Testis (tissue), 2 donors: ENCODE measurements at regions not wholly inside any gene's neighbourhood (a gene's known extent, or its start where the extent isn't known, plus 50 kb on each side); places are given as distances from the start of the nearest gene placed in this dataset.
"Not testable (repeated sequence)": the region's sequence is repeated elsewhere in the genome, so short reads cannot be mapped to it uniquely, and the experiment has no call there.

Experiments
- DNase-seq: peaks from one replicate; pipeline ENCODE4 v3.0.0-alpha.2; 2019
- H3K27ac ChIP-seq, 2 donors: fragments of 200-600 bp; sonication (generic); one replicate each; pipeline ENCODE4 v1.5.1; 2019
- H3K27me3 ChIP-seq: fragments of 200-600 bp; sonication (generic); one replicate; pipeline ENCODE4 v1.5.1; 2019
- H3K36me3 ChIP-seq: fragments of 200-600 bp; sonication (generic); one replicate; pipeline ENCODE4 v1.5.1; 2017; ENCODE audit warnings: low read depth; ENCODE audit errors: missing control alignments
- H3K4me1 ChIP-seq: fragments of 200-600 bp; sonication (generic); one replicate; pipeline ENCODE4 v1.5.1; 2019
- H3K4me3 ChIP-seq, 2 donors: fragments of 200-600 bp; sonication (generic); one replicate each; pipeline ENCODE4 v1.5.1; 2017 to 2019
- H3K9me3 ChIP-seq: fragments of 200-600 bp; sonication (generic); one replicate; pipeline ENCODE4 v1.5.1; 2017
- CTCF ChIP-seq, 3 experiments: fragments of 450-650 bp in 2 of 3; fragments of 200-600 bp in 1 of 3; sonication (generic) in 1 of 3; IDR thresholded peaks; one replicate each; pipeline ENCODE4 v1.5.1; 2016 to 2019; ENCODE audit warnings: antibody characterized with exemption in 3 of 3, mild to moderate bottlenecking in 2 of 3, moderate library complexity in 1 of 3
- POLR2A ChIP-seq: fragments of 450-650 bp; IDR thresholded peaks from one replicate; pipeline ENCODE4 v1.6.1; 2017; ENCODE audit warnings: antibody characterized with exemption, mild to moderate bottlenecking, moderate library complexity
- WGBS, 2 donors: methylation state at CpG; one replicate each; pipeline ENCODE4 v1.1.5; 2018; 5-methylcytosine and 5-hydroxymethylcytosine counted together
- intact Hi-C: fragments of 100-400 bp; cut with DNase I; formaldehyde crosslinking; loops from one replicate; pipeline ENCODE4 v1.15.1; 2023; ENCODE audit warnings: low total_unique reads

- no peak for TF ChIP-seq POLR2A
- TF ChIP-seq CTCF (IDR thresholded peaks at IDR 0.05): peak in 1 of 3 experiments; percentile 24
- H3K27me3 ChIP-seq: no peaks in the 10 kb centered on the region
Observed at GRCh38 chr10:106271237-106271636, 893.3 kb downstream of the SORCS1 start.

GRCh38 chr10:106268000-106268399 is 896.5 kb downstream of the SORCS1 start:
- Histone ChIP-seq H3K9me3 (no peaks in the 10 kb centered on the region), H3K36me3 (no peaks in the 10 kb centered on the region), H3K4me3 (no peak overlapping the region), H3K27me3 (no peaks in the 10 kb centered on the region), H3K4me1 (no peaks in the 10 kb centered on the region), H3K27ac (no peak overlapping the region)
- TF ChIP-seq CTCF (IDR thresholded peaks at IDR 0.05) (no peak), POLR2A (no peak)
- intact Hi-C loops: no loop called here
- DNase-seq: no peak
- WGBS, 2 donors: 92 to 96% methylated on average over 2 of the region's 2 CpGs

More at GRCh38 chr10:106271237-106271636, 893.3 kb downstream of the SORCS1 start:
- DNase-seq: no peak
- no peaks in the 10 kb centered on the region for H3K9me3 ChIP-seq
- intact Hi-C loops: no loop called here
- H3K36me3 ChIP-seq: no peaks in the 10 kb centered on the region
- H3K4me3 ChIP-seq: no peak overlapping the region
- no peaks in the 10 kb centered on the region for H3K4me1 ChIP-seq
- WGBS, 2 donors: 78 to 79% methylated on average over 2 to 3 of the region's 3 CpGs
- no peak overlapping the region for H3K27ac ChIP-seq

GRCh38 chr10:106267591-106267990 is 896.9 kb downstream of the SORCS1 start:
- DNase-seq: no peak
- Histone ChIP-seq H3K36me3 (no peaks in the 10 kb centered on the region), H3K27me3 (no peaks in the 10 kb centered on the region), H3K9me3 (no peaks in the 10 kb centered on the region), H3K4me1 (no peaks in the 10 kb centered on the region), H3K27ac (no peak overlapping the region), H3K4me3 (no peak overlapping the region)
- intact Hi-C loops: no loop called here
- TF ChIP-seq CTCF (IDR thresholded peaks at IDR 0.05): no peak
- no peak for TF ChIP-seq POLR2A
- 77 to 91% methylated on average over 5 to 13 of the region's 13 CpGs for WGBS, 2 donors

DNA sequence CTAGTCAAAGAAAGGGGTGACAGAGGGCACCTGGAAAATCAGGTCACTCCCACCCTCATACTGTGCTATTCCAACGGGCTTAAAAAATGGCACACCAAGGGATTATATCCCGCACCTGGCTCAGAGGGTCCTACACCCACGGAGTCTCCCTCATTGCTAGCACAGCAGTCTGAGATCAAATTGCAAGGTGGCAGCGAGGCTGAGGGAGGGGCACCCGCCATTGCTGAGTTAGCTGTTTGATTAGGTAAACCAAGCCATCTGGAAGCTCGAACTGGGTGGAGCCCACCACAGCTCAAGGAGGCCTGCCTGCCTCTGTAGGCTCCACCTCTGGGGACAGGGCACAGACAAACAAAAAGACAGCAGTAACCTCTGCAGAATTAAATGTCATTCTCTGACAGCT is 907.1 kb downstream of the SORCS1 start:
- H3K36me3 ChIP-seq, H3K9me3 ChIP-seq, H3K4me1 ChIP-seq, intact Hi-C loops, H3K27ac ChIP-seq, H3K27me3 ChIP-seq, H3K4me3 ChIP-seq, DNase-seq: not testable (repeated sequence)
- WGBS, 2 donors: 86 to 88% methylated on average over 6 of the region's 6 CpGs

DNA sequence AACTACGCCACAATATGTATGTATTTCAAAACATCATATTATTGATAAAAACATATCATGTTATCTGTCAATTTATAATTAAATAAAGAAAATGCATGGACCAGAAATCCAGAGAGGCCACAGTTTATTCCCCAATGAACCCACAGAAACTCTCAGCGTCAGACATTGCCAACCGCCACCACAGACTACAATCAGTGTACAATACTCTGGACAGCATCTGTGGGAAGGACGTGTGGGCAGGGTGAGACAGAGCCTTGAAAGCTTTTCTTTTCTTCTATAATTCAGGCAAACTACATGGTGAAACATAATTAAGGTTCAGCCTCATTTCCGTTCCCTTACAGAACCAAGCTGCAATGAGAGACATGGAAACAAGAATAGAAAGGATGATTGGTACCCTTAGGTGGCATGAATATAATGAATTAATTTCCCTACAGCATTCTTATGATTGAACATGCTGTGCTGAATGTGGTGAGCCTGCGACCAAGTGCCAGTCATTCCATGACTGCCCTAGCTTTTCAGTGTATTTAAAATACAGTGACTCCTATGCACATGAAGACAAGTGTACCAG is 909.3 kb downstream of the SORCS1 start:
- intact Hi-C loops: no loop called here
- H3K4me3 ChIP-seq: no peak overlapping the region
- H3K27ac ChIP-seq: no peak overlapping the region
- H3K36me3 ChIP-seq: no peaks in the 10 kb centered on the region
- no peaks in the 10 kb centered on the region for H3K9me3 ChIP-seq
- TF ChIP-seq CTCF (IDR thresholded peaks at IDR 0.05) (no peak), POLR2A (no peak)
- H3K27me3 ChIP-seq: no peaks in the 10 kb centered on the region
- H3K4me1 ChIP-seq: no peaks in the 10 kb centered on the region
- 73 to 83% methylated on average over 6 of the region's 6 CpGs for WGBS, 2 donors
- DNase-seq: no peak
